HepG2 (cell line): ENCODE measurements at regions not wholly inside any gene's neighbourhood (a gene's known extent, or its start where the extent isn't known, plus 50 kb on each side); places are given as distances from the start of the nearest gene placed in this dataset.
"Not testable (repeated sequence)": the region's sequence is repeated elsewhere in the genome, so short reads cannot be mapped to it uniquely, and the experiment has no call there.

Experiments
- ATAC-seq: fragments of 200-7000 bp; cut with Tn5 transposase; 3 replicates; pipeline ENCODE4 v1.9.1; 2020; ENCODE audit warnings: mild to moderate bottlenecking, moderate library complexity
- BruUV-seq: library from RNA; stranded (reverse); fragments of 400-500 nt; replicated peaks from 2 replicates; lab custom pipeline; 2021; lab: Mats Ljungman, UMichigan
- CTCF ChIA-PET: fragments of 300-600 bp; formaldehyde crosslinking; extraction: SDS; loops from one replicate; lab custom pipeline; 2021; ENCODE audit warnings: low total read pairs, inconsistent platforms, low intra/inter-chr PET ratio; lab: Yijun Ruan, JAX
- POLR2A ChIA-PET: fragments of 350-600 bp; sonication (Branson Sonifier 250); formaldehyde crosslinking; loops from one replicate; lab custom pipeline; 2020; ENCODE audit warnings: antibody characterized with exemption, inconsistent platforms; lab: Yijun Ruan, JAX
- DNase-seq: peaks from one replicate; pipeline ENCODE4 v3.0.0-alpha.2; 2015; ENCODE audit warnings: low spot score
- FAIRE-seq: peaks from 3 replicates; lab custom pipeline; 2011; peaks lifted over from hg19 to GRCh38; lab: Jason Lieb, UNC
- H2AFZ ChIP-seq: one replicate; pipeline ENCODE4 v1.6.1; 2011; ENCODE audit warnings: low read length, inconsistent platforms
- H3K27ac ChIP-seq: fragments of 300-600 bp; 3 replicates; pipeline ENCODE4 v1.8.0; 2011; ENCODE audit warnings: mixed run types, mild to moderate bottlenecking, mixed read lengths, low read length, inconsistent platforms; ENCODE audit not compliant: insufficient read depth; ENCODE audit errors: extremely low read length
- H3K27me3 ChIP-seq, 2 experiments: fragments of 200-600 bp in 1 of 2; 2 replicates in 1 of 2; 3 replicates in 1 of 2; pipeline versions ENCODE4 v1.6.0 to v1.8.0; 2011; ENCODE audit warnings: low read length in 2 of 2, mild to moderate bottlenecking in 2 of 2, moderate library complexity in 2 of 2, inconsistent platforms in 1 of 2; ENCODE audit not compliant: insufficient read depth in 2 of 2, control insufficient read depth in 1 of 2
- H3K36me3 ChIP-seq, 2 experiments: fragments of 200-600 bp in 1 of 2; replicated peaks in 1 of 2; 2 replicates in 1 of 2; 3 replicates in 1 of 2; pipeline versions ENCODE4 v1.5.1 to v1.8.0; 2011; ENCODE audit warnings: low read length in 2 of 2, inconsistent platforms in 1 of 2; ENCODE audit not compliant: insufficient read depth in 2 of 2, control insufficient read depth in 1 of 2
- H3K4me1 ChIP-seq: 2 replicates; pipeline ENCODE4 v1.5.1; 2012; ENCODE audit warnings: low read length, inconsistent platforms; ENCODE audit not compliant: insufficient read depth
- H3K4me2 ChIP-seq: 2 replicates; pipeline ENCODE4 v1.6.0; 2011; ENCODE audit warnings: low read depth, low read length, inconsistent platforms
- H3K4me3 ChIP-seq, 3 experiments: fragments of 200-600 bp in 1 of 3; sonication (generic), shearing (Covaris generic) in 1 of 3; replicated peaks in 1 of 3; 2 replicates each; pipeline ENCODE4 v1.5.1; 2011 to 2016; ENCODE audit warnings: low read length in 3 of 3, inconsistent platforms in 2 of 3, low read depth in 2 of 3, mild to moderate bottlenecking in 2 of 3, control low read depth in 1 of 3, mixed read lengths in 1 of 3; ENCODE audit not compliant: insufficient read depth in 1 of 3
- H3K79me2 ChIP-seq: one replicate; pipeline ENCODE4 v1.6.1; 2011; ENCODE audit warnings: low read length, inconsistent platforms; ENCODE audit not compliant: insufficient read depth
- H3K9ac ChIP-seq: 2 replicates; pipeline ENCODE4 v1.6.0; 2011; ENCODE audit warnings: mild to moderate bottlenecking, low read depth, low read length, inconsistent platforms; ENCODE audit not compliant: insufficient read depth
- H3K9me3 ChIP-seq: 2 replicates; pipeline ENCODE4 v1.5.1; 2012; ENCODE audit warnings: mild to moderate bottlenecking, low read length
- H4K20me1 ChIP-seq: 2 replicates; pipeline ENCODE4 v1.6.0; 2011; ENCODE audit warnings: inconsistent platforms, mild to moderate bottlenecking, low read length, moderate library complexity; ENCODE audit not compliant: insufficient read depth
- NONO ChIP-seq, 2 experiments: fragments of 450-650 bp in 1 of 2; sonication (generic) in 1 of 2; formaldehyde crosslinking in 1 of 2; IDR thresholded peaks in 1 of 2; conservative IDR thresholded peaks in 1 of 2; 2 replicates each; pipeline versions ENCODE4 v1.6.1 to v1.8.0; 2017 to 2022; ENCODE audit warnings: mild to moderate bottlenecking in 1 of 2, missing genetic modification reagents in 1 of 2, moderate library complexity in 1 of 2
- SRSF1 ChIP-seq: fragments of 200-400 bp; formaldehyde crosslinking; optimal IDR thresholded peaks from 2 replicates; pipeline ENCODE3; 2017; ENCODE audit warnings: mild to moderate bottlenecking, low read depth, low read length, moderate library complexity
- WGBS: methylation state at CpG from one replicate; pipeline ENCODE4 v1.1.6; 2017; ENCODE audit warnings: low lambda C conversion rate; 5-methylcytosine and 5-hydroxymethylcytosine counted together
- in situ Hi-C: cut with HindIII; loops from 2 replicates; pipeline ENCODE4 v1.10.0; 2017; ENCODE audit warnings: low pct_unique_long_range_greater_than_20kb; ENCODE audit not compliant: extremely low pct_ligation_motif_present
- intact Hi-C: fragments of 100-400 bp; cut with micrococcal nuclease; formaldehyde crosslinking; loops from one replicate; pipeline ENCODE4 v1.10.0; 2022; ENCODE audit not compliant: unreplicated experiment
- TF ChIP-seq, protein P1 (sequence below): IDR thresholded peaks from 2 replicates; pipeline ENCODE4 v1.4.0; 2020; ENCODE audit warnings: mild to moderate bottlenecking, missing genetic modification reagents
- TF ChIP-seq, protein P2 (sequence below): sonication (generic); formaldehyde crosslinking; IDR thresholded peaks from 2 replicates; pipeline ENCODE4 v1.4.0; 2020; ENCODE audit warnings: missing genetic modification reagents

DNA sequence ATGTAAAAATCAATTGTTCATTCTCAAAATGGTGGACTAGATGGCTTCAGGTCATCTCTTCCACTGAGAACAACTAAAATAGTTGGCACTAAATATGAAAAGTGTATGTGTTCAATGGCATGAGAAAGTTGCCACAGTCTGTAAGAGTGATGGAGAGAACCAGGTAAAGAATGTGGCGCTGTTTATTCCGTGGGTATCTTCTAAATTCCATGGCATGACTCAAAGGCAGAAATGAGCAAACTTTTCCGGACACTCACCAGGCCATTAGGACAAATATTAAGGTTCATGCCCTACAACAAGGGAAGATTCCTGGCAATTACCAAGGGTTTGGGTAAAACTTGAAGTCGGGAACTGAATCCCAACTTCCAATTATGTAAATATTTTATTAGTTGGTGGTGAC is 825.4 kb upstream of the CDH6 start (continued):
- TF ChIP-seq, protein P1, sequence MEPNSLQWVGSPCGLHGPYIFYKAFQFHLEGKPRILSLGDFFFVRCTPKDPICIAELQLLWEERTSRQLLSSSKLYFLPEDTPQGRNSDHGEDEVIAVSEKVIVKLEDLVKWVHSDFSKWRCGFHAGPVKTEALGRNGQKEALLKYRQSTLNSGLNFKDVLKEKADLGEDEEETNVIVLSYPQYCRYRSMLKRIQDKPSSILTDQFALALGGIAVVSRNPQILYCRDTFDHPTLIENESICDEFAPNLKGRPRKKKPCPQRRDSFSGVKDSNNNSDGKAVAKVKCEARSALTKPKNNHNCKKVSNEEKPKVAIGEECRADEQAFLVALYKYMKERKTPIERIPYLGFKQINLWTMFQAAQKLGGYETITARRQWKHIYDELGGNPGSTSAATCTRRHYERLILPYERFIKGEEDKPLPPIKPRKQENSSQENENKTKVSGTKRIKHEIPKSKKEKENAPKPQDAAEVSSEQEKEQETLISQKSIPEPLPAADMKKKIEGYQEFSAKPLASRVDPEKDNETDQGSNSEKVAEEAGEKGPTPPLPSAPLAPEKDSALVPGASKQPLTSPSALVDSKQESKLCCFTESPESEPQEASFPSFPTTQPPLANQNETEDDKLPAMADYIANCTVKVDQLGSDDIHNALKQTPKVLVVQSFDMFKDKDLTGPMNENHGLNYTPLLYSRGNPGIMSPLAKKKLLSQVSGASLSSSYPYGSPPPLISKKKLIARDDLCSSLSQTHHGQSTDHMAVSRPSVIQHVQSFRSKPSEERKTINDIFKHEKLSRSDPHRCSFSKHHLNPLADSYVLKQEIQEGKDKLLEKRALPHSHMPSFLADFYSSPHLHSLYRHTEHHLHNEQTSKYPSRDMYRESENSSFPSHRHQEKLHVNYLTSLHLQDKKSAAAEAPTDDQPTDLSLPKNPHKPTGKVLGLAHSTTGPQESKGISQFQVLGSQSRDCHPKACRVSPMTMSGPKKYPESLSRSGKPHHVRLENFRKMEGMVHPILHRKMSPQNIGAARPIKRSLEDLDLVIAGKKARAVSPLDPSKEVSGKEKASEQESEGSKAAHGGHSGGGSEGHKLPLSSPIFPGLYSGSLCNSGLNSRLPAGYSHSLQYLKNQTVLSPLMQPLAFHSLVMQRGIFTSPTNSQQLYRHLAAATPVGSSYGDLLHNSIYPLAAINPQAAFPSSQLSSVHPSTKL (CRISPR knock-in tag): no peak
- TF ChIP-seq NONO (IDR thresholded peaks at IDR 0.05): no peak
- TF ChIP-seq NONO (CRISPR knock-in tag; conservative IDR thresholded peaks at IDR 0.05): no peak
- TF ChIP-seq, protein P2, sequence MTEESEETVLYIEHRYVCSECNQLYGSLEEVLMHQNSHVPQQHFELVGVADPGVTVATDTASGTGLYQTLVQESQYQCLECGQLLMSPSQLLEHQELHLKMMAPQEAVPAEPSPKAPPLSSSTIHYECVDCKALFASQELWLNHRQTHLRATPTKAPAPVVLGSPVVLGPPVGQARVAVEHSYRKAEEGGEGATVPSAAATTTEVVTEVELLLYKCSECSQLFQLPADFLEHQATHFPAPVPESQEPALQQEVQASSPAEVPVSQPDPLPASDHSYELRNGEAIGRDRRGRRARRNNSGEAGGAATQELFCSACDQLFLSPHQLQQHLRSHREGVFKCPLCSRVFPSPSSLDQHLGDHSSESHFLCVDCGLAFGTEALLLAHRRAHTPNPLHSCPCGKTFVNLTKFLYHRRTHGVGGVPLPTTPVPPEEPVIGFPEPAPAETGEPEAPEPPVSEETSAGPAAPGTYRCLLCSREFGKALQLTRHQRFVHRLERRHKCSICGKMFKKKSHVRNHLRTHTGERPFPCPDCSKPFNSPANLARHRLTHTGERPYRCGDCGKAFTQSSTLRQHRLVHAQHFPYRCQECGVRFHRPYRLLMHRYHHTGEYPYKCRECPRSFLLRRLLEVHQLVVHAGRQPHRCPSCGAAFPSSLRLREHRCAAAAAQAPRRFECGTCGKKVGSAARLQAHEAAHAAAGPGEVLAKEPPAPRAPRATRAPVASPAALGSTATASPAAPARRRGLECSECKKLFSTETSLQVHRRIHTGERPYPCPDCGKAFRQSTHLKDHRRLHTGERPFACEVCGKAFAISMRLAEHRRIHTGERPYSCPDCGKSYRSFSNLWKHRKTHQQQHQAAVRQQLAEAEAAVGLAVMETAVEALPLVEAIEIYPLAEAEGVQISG (CRISPR knock-in tag): no peak
- no peak for TF ChIP-seq SRSF1
- TF ChIP-seq, all 625 proteins: peak for 0

DNA sequence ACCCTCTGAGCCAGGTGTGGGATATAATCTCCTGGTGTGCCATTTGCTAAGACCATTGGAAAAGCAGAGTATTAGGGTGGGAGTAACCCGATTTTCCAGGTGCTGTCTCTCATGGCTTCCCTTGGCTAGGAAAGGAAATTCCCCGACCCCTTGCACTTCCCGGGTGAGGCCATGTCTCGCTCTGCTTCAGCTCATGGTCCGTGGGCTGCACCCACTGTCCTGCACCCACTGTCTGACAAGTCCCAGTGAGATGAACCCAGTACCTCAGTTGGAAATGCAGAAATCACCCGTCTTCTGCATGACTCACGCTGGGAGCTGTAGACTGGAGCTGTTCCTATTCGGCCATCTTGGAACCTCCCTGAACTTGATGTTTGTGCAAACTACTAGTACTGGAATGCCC is 828.5 kb upstream of the CDH6 start:
- H3K27ac ChIP-seq, H3K9ac ChIP-seq, FAIRE-seq, intact Hi-C loops, BruUV-seq, ATAC-seq, H3K27me3 ChIP-seq, in situ Hi-C loops, H3K79me2 ChIP-seq, H3K4me1 ChIP-seq, H3K4me3 ChIP-seq, H2AFZ ChIP-seq, H3K36me3 ChIP-seq, H3K9me3 ChIP-seq, POLR2A ChIA-PET, H4K20me1 ChIP-seq, H3K4me2 ChIP-seq, CTCF ChIA-PET, DNase-seq: not testable (repeated sequence)
- 10% methylated on average over 4 of the region's 8 CpGs for WGBS
